ENCODE measurements at regions not wholly inside any gene's neighbourhood (a gene's known extent, or its start where the extent isn't known, plus 50 kb on each side); places are given as distances from the start of the nearest gene placed in this dataset.
"Not testable (repeated sequence)": the region's sequence is repeated elsewhere in the genome, so short reads cannot be mapped to it uniquely, and the experiment has no call there.

DNA sequence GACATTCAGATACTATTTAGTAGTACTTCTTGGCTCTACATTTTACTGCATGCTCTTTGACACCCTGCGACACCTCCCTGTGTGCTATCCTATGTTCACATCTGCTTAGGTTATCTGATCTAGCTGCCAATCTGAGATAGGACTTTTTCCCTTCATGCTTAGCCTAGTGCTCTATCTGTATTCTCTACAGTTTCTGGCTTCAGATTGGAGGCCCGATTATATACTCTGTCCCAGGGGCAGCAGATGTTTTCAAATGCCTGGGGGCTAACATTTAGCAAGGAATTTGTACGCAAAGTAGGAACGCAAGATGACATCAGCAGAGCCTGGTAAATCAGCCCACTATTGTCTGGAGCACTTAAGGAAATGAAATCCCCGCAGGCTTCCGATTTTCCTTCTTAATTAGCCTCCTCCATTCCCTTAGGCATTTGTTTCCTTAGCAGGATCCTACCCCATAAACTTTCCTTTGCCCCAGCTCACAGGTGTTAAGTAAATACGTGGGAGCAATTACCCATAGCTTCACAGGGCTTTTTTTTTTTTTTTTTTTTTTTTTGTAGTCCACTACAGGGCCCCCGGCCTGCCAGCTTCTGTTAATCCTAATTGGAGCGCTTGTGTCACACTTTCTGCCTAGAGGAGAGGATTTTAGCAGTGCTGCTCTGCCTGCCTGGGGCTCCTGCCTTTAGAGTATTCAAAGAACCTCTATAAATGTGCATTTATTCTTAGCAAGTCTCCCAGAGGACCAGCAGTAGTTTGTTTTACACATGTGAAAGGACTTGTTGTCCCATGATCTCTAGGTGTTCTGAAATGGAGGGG lies 61.1 kb upstream of the LPAR1 start:
- intact Hi-C loops (cut with DNase I), result no loop called here
- ATAC-seq, result no peak
- DNase-seq, result no peak

DNA sequence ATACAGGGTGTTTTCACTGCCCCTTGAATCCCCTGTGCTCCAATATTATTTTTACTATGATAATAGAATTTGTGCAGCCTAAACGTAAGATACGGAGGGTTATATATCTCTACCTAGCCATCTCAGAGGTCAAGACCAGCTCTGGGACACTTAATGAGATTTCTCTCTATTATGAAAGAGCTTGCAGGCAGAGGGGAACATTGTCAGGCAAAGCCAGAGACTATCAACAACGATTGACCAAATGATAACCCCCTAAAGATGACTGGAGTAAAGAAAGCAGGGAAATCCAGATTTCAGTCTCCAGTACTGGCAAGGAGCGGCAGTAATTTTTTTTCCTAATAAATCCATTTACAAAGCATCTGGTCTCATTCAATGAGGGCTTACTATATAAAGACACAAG lies 59.8 kb upstream of the LPAR1 start:
- no peak for ATAC-seq

DNA sequence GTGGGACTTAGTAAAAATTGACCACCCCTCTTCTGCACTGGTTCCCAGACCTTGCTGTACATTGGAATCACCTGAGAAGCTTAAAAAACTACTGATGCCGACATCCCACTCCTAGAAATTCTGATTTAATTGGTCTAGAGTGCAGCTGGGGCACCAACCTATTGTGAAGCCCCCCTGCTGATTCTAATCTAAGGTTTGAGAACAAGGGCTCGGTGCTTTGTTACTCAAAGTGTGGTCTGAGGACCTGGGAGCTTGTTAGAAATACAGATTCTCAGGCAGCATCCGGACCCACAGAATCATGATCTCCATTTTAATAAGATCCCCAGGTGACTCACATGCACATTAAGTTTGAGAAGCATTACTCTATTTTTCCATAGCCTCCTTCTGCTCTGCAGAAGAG lies 57.8 kb upstream of the LPAR1 start:
- ATAC-seq (no peak), DNase-seq (no peak)
- intact Hi-C loops (cut with DNase I), result no loop called here

More for the DNA sequence above, 59.8 kb upstream of the LPAR1 start:
- intact Hi-C loops (cut with DNase I), result no loop called here
- no peak for DNase-seq

DNA sequence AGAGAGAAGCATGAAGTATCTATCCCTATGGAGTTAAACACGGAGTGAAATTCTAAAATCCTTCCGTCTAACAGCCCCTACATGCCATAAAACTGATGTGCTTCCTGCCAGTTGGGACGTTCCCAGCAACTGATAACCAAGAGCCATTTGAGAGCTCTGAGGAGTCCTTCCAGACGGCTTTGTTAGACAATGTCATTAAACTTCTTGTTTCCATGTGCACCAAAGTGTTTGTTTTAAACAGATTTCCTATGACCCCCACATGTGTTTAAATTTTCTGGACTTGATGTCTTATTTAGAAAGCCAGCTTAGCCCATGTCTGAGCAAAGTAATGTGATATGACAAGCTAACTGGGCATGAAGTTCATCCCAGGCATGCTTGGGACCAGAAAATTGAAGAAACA lies 57.2 kb upstream of the LPAR1 start:
- ATAC-seq, result peak in 1 of 2 donors; percentile 53
- intact Hi-C loops (cut with DNase I), result no loop called here
- DNase-seq, result no peak

DNA sequence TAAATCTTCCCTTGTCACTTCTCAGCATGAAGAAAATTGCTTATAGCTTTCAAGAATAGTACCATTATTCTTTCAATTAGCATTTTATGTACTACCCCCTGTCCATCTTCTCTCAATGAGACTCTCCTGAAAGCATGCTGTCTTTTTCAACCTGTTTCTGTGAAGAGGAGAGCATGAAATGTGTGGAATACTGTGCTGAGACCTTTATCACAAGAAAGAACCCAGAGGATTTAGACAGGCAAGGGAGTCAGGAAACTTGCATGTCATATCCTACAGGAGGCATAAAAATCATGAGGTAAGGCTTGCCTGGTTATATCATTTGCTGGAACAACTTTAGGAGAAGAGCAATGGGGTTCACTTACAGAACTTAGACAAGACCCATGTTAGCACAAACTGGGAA lies 56.7 kb upstream of the LPAR1 start:
- intact Hi-C loops (cut with DNase I), result no loop called here
- DNase-seq, result no peak
- no peak for ATAC-seq

DNA sequence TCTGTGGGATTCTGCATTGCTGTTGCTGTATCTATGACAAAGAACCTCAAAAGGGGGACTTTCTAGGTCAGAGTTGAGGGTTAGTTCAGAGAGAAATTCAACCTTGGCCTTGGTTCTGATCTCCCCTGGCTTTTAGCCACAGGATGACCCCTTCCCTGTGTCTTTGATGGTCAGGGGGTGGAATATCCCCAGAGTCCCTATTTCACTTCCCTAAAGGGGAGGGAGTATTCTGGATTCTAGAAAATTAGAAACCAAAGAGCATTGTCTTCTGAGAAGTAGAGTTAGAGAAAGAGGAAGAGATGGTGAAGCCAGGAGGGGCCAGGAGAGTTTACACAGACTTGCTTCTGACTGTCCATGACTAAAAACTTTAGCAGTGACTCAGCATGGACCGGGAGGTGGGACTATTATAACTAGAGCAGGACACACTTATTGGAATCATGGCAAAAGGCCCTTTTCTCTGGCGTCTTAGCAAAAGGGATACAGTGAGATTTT lies 56.2 kb upstream of the LPAR1 start:
- intact Hi-C loops (cut with DNase I), result no loop called here
- peak; percentile 82 to 95 for ATAC-seq
- DNase-seq, result peak; percentile 35

DNA sequence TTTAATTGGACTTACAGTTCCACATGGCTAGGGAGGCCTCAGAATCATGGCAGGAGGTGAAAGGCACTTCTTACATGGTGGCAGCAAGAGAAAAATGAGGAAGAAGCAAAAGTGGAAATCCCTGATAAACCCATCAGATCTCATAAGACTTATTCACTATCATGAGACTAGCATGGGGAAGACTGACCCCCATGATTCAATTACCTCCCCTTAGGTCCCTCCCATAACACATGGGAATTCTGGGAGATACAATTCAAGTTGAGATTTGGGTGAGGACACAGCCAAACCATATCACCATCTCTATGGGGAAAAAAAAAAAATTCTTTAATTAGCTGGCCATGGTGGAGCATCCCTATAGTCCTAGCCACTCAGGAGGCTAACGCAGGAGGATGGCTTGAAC lies 53.9 kb upstream of the LPAR1 start:
- intact Hi-C loops (cut with DNase I); ATAC-seq; DNase-seq: not testable (repeated sequence)

Small RNA genes lying in the stretch of these regions (microRNA-seq; reads per million reads assigned to microRNA genes)
- gene MIR7702, result 0 reads per million in 2 donors

Measured in left cardiac atrium (tissue), 4 donors.